K562 (cell line): ENCODE measurements at regions not wholly inside any gene's neighbourhood (a gene's known extent, or its start where the extent isn't known, plus 50 kb on each side); places are given as distances from the start of the nearest gene placed in this dataset.
A peak's percentile ranks its signal among the peaks of the same experiment; 100 is the strongest.

Source experiments
- ARID2 ChIP-seq: fragments of 450-650 bp; IDR thresholded peaks from 2 replicates; pipeline ENCODE4 v1.6.1; 2017; ENCODE audit warnings: antibody characterized with exemption, mild to moderate bottlenecking
- BCL6 ChIP-seq: fragments of 250-450 bp; sonication (Bioruptor Pico); IDR thresholded peaks from 2 replicates; pipeline ENCODE4 v1.4.0; 2020
- DMBX1 ChIP-seq: fragments of 250-450 bp; sonication (Bioruptor Pico); IDR thresholded peaks from 2 replicates; pipeline ENCODE4 v1.8.0; 2022; ENCODE audit warnings: inconsistent platforms, mild to moderate bottlenecking, moderate library complexity, borderline replicate concordance
- EZH2 ChIP-seq: IDR thresholded peaks from 2 replicates; pipeline ENCODE4 v1.6.1; 2012; ENCODE audit warnings: low read depth, mild to moderate bottlenecking, inconsistent platforms, low read length, borderline replicate concordance
- GATAD2B ChIP-seq: fragments of 450-650 bp; IDR thresholded peaks from 2 replicates; pipeline ENCODE4 v1.6.1; 2017; ENCODE audit warnings: mild to moderate bottlenecking, borderline replicate concordance
- KDM4B ChIP-seq, 2 experiments: fragments of 450-650 bp in 1 of 2; sonication (generic) in 1 of 2; IDR thresholded peaks; 2 replicates each; pipeline ENCODE4 v1.6.1; 2016 to 2017; ENCODE audit warnings: borderline replicate concordance in 2 of 2, antibody characterized with exemption in 1 of 2, low read depth in 1 of 2, mild to moderate bottlenecking in 1 of 2
- MYNN ChIP-seq, 2 experiments: sonication (generic); formaldehyde crosslinking in 1 of 2; IDR thresholded peaks; 2 replicates each; pipeline versions ENCODE4 v1.5.0 to v1.6.1; 2016 to 2020; ENCODE audit warnings: antibody characterized with exemption in 1 of 2, missing genetic modification reagents in 1 of 2
- NFYB ChIP-seq: IDR thresholded peaks from 2 replicates; pipeline ENCODE4 v1.6.1; 2011; ENCODE audit warnings: mild to moderate bottlenecking, moderate library complexity; ENCODE audit not compliant: insufficient read length; ENCODE audit errors: extremely low read depth
- POU5F1 ChIP-seq: fragments of 150-350 bp; IDR thresholded peaks from 2 replicates; pipeline ENCODE4 v1.6.1; 2014; ENCODE audit warnings: borderline replicate concordance, low read length, low read depth, mild to moderate bottlenecking; ENCODE audit not compliant: partially characterized antibody
- RB1 ChIP-seq: fragments of 450-650 bp; IDR thresholded peaks from 2 replicates; pipeline ENCODE4 v1.6.1; 2017; ENCODE audit warnings: low read depth, mild to moderate bottlenecking
- SAFB2 ChIP-seq: fragments of 200-400 bp; formaldehyde crosslinking; IDR thresholded peaks from 2 replicates; pipeline ENCODE4 v1.6.1; 2018; ENCODE audit warnings: borderline replicate concordance, low read length, low read depth, moderate library complexity; ENCODE audit not compliant: severe bottlenecking
- SAP30 ChIP-seq: fragments of 200-600 bp; sonication (generic); IDR thresholded peaks from 2 replicates; pipeline ENCODE4 v1.6.1; 2012; ENCODE audit warnings: borderline replicate concordance, low read depth, mild to moderate bottlenecking, moderate library complexity, low read length, control low read depth, inconsistent platforms; ENCODE audit not compliant: insufficient read depth, poor library complexity, severe bottlenecking
- SIN3B ChIP-seq: fragments of 450-650 bp; IDR thresholded peaks from 2 replicates; pipeline ENCODE4 v1.6.1; 2017; ENCODE audit warnings: low read depth, mild to moderate bottlenecking, moderate library complexity
- SREBF1 ChIP-seq: fragments of 150-350 bp; IDR thresholded peaks from 2 replicates; pipeline ENCODE4 v1.6.1; 2014; ENCODE audit warnings: antibody characterized with exemption, low read depth, low read length, borderline replicate concordance
- SUPT5H ChIP-seq: fragments of 450-650 bp; IDR thresholded peaks from 2 replicates; pipeline ENCODE4 v1.6.1; 2016
- ZBTB49 ChIP-seq: sonication (generic); formaldehyde crosslinking; IDR thresholded peaks from 2 replicates; pipeline ENCODE4 v1.8.0; 2022; ENCODE audit warnings: missing genetic modification reagents, mild to moderate bottlenecking, borderline replicate concordance
- ZNF174 ChIP-seq: fragments of 250-450 bp; sonication (Bioruptor Pico); IDR thresholded peaks from 2 replicates; pipeline ENCODE4 v1.4.0; 2020; ENCODE audit warnings: mild to moderate bottlenecking
- ZNF282 ChIP-seq: sonication (generic); formaldehyde crosslinking; IDR thresholded peaks from 2 replicates; pipeline ENCODE4 v1.8.1; 2023; ENCODE audit warnings: missing genetic modification reagents
- ZNF77 ChIP-seq: fragments of 250-450 bp; sonication (Bioruptor Pico); IDR thresholded peaks from 2 replicates; pipeline ENCODE4 v1.5.0; 2020
- TF ChIP-seq, protein P1 (sequence below): fragments of 450-650 bp; IDR thresholded peaks from 2 replicates; pipeline ENCODE4 v1.6.1; 2016; ENCODE audit warnings: low read depth, mild to moderate bottlenecking, moderate library complexity
- TF ChIP-seq, protein P2 (sequence below), 3 experiments: fragments of 200-800 bp in 1 of 3; fragments of 250-450 bp in 1 of 3; fragments of 450-650 bp in 1 of 3; sonication (Bioruptor Pico) in 1 of 3; sonication (Bioruptor generic) in 1 of 3; formaldehyde crosslinking in 1 of 3; IDR thresholded peaks; 2 replicates each; pipeline versions ENCODE4 v1.6.1 to v1.8.0; 2016 to 2022; ENCODE audit warnings: mild to moderate bottlenecking in 2 of 3, missing genetic modification characterization in 2 of 3, missing compliant biosample characterization in 1 of 3, moderate library complexity in 1 of 3

- TF ChIP-seq ARID2 (no peak), DMBX1 (CRISPR knock-in tag) (peak; percentile 82), ZNF77 (no peak), RB1 (no peak), GATAD2B (peak; percentile 17; the same call in 1 of the 2 replicates), SAFB2 (no peak), NFYB (no peak), EZH2 (no peak), KDM4B (IDR thresholded peaks at IDR 0.05; ENCODE audit: borderline replicate concordance in 2 of 2, low read depth in 1 of 2) (no peak), POU5F1 (no peak), ZBTB49 (no peak), SIN3B (no peak), SAP30 (no peak), SREBF1 (peak; percentile 75; the same call in 1 of the 2 replicates), MYNN (IDR thresholded peaks at IDR 0.05) (no peak), MYNN (CRISPR knock-in tag; IDR thresholded peaks at IDR 0.05) (no peak), ZNF282 (CRISPR knock-in tag) (no peak), ZNF174 (CRISPR knock-in tag) (no peak), SUPT5H (no peak), BCL6 (CRISPR knock-in tag) (no peak)
- TF ChIP-seq, protein P1, sequence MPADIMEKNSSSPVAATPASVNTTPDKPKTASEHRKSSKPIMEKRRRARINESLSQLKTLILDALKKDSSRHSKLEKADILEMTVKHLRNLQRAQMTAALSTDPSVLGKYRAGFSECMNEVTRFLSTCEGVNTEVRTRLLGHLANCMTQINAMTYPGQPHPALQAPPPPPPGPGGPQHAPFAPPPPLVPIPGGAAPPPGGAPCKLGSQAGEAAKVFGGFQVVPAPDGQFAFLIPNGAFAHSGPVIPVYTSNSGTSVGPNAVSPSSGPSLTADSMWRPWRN: no peak
- TF ChIP-seq, protein P2, sequence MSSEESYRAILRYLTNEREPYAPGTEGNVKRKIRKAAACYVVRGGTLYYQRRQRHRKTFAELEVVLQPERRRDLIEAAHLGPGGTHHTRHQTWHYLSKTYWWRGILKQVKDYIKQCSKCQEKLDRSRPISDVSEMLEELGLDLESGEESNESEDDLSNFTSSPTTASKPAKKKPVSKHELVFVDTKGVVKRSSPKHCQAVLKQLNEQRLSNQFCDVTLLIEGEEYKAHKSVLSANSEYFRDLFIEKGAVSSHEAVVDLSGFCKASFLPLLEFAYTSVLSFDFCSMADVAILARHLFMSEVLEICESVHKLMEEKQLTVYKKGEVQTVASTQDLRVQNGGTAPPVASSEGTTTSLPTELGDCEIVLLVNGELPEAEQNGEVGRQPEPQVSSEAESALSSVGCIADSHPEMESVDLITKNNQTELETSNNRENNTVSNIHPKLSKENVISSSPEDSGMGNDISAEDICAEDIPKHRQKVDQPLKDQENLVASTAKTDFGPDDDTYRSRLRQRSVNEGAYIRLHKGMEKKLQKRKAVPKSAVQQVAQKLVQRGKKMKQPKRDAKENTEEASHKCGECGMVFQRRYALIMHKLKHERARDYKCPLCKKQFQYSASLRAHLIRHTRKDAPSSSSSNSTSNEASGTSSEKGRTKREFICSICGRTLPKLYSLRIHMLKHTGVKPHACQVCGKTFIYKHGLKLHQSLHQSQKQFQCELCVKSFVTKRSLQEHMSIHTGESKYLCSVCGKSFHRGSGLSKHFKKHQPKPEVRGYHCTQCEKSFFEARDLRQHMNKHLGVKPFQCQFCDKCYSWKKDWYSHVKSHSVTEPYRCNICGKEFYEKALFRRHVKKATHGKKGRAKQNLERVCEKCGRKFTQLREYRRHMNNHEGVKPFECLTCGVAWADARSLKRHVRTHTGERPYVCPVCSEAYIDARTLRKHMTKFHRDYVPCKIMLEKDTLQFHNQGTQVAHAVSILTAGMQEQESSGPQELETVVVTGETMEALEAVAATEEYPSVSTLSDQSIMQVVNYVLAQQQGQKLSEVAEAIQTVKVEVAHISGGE (CRISPR knock-in tag; IDR thresholded peaks at IDR 0.05): peak in 1 of 3 experiments; percentile 26; a peak in 1 of 6 replicates
These were observed 56.5 kb upstream of the GATA2 start (continued) for GRCh38 chr3:128549283-128550112.
